Suprapubic skin (tissue), 3 donors: ENCODE measurements at regions not wholly inside any gene's neighbourhood (a gene's known extent, or its start where the extent isn't known, plus 50 kb on each side); places are given as distances from the start of the nearest gene placed in this dataset.

Experiments
- EP300 ChIP-seq: sonication (generic); formaldehyde crosslinking; IDR thresholded peaks from one replicate; pipeline ENCODE4 v1.6.1; 2017; ENCODE audit warnings: antibody characterized with exemption
- TF ChIP-seq, protein P1 (sequence below), 2 donors: fragments of 200-600 bp in 1 of 2; fragments of 450-650 bp in 1 of 2; sonication (generic) in 1 of 2; IDR thresholded peaks; one replicate each; pipeline ENCODE4 v1.5.1; 2016 to 2019; ENCODE audit warnings: antibody characterized with exemption in 2 of 2, mild to moderate bottlenecking in 1 of 2, moderate library complexity in 1 of 2

- TF ChIP-seq, protein P1, sequence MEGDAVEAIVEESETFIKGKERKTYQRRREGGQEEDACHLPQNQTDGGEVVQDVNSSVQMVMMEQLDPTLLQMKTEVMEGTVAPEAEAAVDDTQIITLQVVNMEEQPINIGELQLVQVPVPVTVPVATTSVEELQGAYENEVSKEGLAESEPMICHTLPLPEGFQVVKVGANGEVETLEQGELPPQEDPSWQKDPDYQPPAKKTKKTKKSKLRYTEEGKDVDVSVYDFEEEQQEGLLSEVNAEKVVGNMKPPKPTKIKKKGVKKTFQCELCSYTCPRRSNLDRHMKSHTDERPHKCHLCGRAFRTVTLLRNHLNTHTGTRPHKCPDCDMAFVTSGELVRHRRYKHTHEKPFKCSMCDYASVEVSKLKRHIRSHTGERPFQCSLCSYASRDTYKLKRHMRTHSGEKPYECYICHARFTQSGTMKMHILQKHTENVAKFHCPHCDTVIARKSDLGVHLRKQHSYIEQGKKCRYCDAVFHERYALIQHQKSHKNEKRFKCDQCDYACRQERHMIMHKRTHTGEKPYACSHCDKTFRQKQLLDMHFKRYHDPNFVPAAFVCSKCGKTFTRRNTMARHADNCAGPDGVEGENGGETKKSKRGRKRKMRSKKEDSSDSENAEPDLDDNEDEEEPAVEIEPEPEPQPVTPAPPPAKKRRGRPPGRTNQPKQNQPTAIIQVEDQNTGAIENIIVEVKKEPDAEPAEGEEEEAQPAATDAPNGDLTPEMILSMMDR (IDR thresholded peaks at IDR 0.05): no peak
- no peak for TF ChIP-seq EP300
These were observed 67.9 kb upstream of the ANTXRL start for GRCh38 chr10:46218921-46219320.
